NCI-H2196 treated with DMSO at 0.1 percent for 48 hours (cell line): ENCODE measurements at regions not wholly inside any gene's neighbourhood (a gene's known extent, or its start where the extent isn't known, plus 50 kb on each side); places are given as distances from the start of the nearest gene placed in this dataset.
"Not testable (repeated sequence)": the region's sequence is repeated elsewhere in the genome, so short reads cannot be mapped to it uniquely, and the experiment has no call there.

Experiments used
- DNase-seq: peaks from one replicate; lab custom pipeline; 2025; ENCODE audit not compliant: unreplicated experiment; lab: John Stamatoyannopoulos, UW

GRCh38 chr2:183522489-183523266 lies 398.4 kb downstream of the NUP35 start:
- DNase-seq: no peak

- DNase-seq: no peak
Measured at GRCh38 chr2:183530333-183530901, 406.2 kb downstream of the NUP35 start.

GRCh38 chr2:183532514-183532913 lies 408.3 kb downstream of the NUP35 start:
- no peak for DNase-seq

GRCh38 chr2:183533021-183533420 lies 408.8 kb downstream of the NUP35 start:
- DNase-seq: no peak

- DNase-seq: no peak
Measured at GRCh38 chr2:183536290-183536689, 412.0 kb downstream of the NUP35 start.

- DNase-seq: no peak
Measured at GRCh38 chr2:183536714-183537113, 412.5 kb downstream of the NUP35 start.

- no peak for DNase-seq
Measured at GRCh38 chr2:183541766-183542165, 417.5 kb downstream of the NUP35 start.

- no peak for DNase-seq
Measured at GRCh38 chr2:183542606-183543005, 418.4 kb downstream of the NUP35 start.

- no peak for DNase-seq
Measured at GRCh38 chr2:183543222-183543621, 419.0 kb downstream of the NUP35 start.

GRCh38 chr2:183543731-183544130 lies 419.5 kb downstream of the NUP35 start:
- no peak for DNase-seq

- not testable (repeated sequence) for DNase-seq
Measured at GRCh38 chr2:183546560-183547350, 422.5 kb downstream of the NUP35 start.

- DNase-seq: no peak
Measured at GRCh38 chr2:183552716-183553115, 428.5 kb downstream of the NUP35 start.

- no peak for DNase-seq
Measured at GRCh38 chr2:183564726-183565125, 440.5 kb downstream of the NUP35 start.

- no peak for DNase-seq
Measured at GRCh38 chr2:183575481-183575880, 451.2 kb downstream of the NUP35 start.

- no peak for DNase-seq
Measured at GRCh38 chr2:183579686-183580085, 455.4 kb downstream of the NUP35 start.

- DNase-seq: no peak
Measured at GRCh38 chr2:183592271-183592670, 468.0 kb downstream of the NUP35 start.

GRCh38 chr2:183594150-183594549 lies 469.9 kb downstream of the NUP35 start:
- DNase-seq: no peak

- DNase-seq: no peak
Measured at GRCh38 chr2:183597841-183598240, 473.6 kb downstream of the NUP35 start.

GRCh38 chr2:183604065-183604464 lies 479.8 kb downstream of the NUP35 start:
- no peak for DNase-seq

- no peak for DNase-seq
Measured at GRCh38 chr2:183605440-183605839, 481.2 kb downstream of the NUP35 start.

- DNase-seq: no peak
Measured at GRCh38 chr2:183606022-183606717, 481.9 kb downstream of the NUP35 start.
